GM12878 (cell line): ENCODE measurements at regions not wholly inside any gene's neighbourhood (a gene's known extent, or its start where the extent isn't known, plus 50 kb on each side); places are given as distances from the start of the nearest gene placed in this dataset.

Source experiments
- ATAC-seq: fragments of 200-7000 bp; cut with Tn5 transposase; 3 replicates; pipeline ENCODE4 v1.9.1; 2020; ENCODE audit warnings: mild to moderate bottlenecking, moderate library complexity
- BruUV-seq: library from RNA; stranded (reverse); fragments of 400-500 nt; replicated peaks from 2 replicates; lab custom pipeline; 2021; lab: Mats Ljungman, UMichigan
- CTCF ChIA-PET: fragments of 300-600 bp; sonication (Branson Sonifier 250); formaldehyde crosslinking; extraction: SDS; loops from one replicate; lab custom pipeline; 2021; ENCODE audit warnings: inconsistent platforms; lab: Yijun Ruan, JAX
- POLR2A ChIA-PET: fragments of 350-600 bp; formaldehyde crosslinking; extraction: SDS; loops from one replicate; lab custom pipeline; 2021; ENCODE audit warnings: inconsistent platforms; lab: Charles Lee
- RAD21 ChIA-PET: fragments of 300-600 bp; sonication (Branson Sonifier 250); formaldehyde crosslinking; loops from one replicate; lab custom pipeline; 2023; ENCODE audit warnings: antibody characterized with exemption; ENCODE audit not compliant: unreplicated experiment; lab: Charles Lee
- SMC1A ChIA-PET: fragments of 300-600 bp; sonication (Branson Sonifier 250); formaldehyde crosslinking; loops from one replicate; lab custom pipeline; 2023; ENCODE audit not compliant: unreplicated experiment, uncharacterized antibody; lab: Charles Lee
- DNase-seq: peaks from one replicate; pipeline ENCODE4 v3.0.0-alpha.2; 2011; ENCODE audit warnings: low read depth, low spot score
- FAIRE-seq: peaks from 3 replicates; lab custom pipeline; 2011; peaks lifted over from hg19 to GRCh38; lab: Jason Lieb, UNC
- H2AFZ ChIP-seq: 2 replicates; pipeline ENCODE4 v1.6.0; 2011; ENCODE audit warnings: low read depth, low read length, control low read depth; ENCODE audit not compliant: control insufficient read depth
- H3K27ac ChIP-seq: 2 replicates; pipeline ENCODE4 v1.5.1; 2011; ENCODE audit warnings: control low read depth; ENCODE audit not compliant: control insufficient read depth, insufficient read depth
- H3K27me3 ChIP-seq, 2 experiments: replicated peaks in 1 of 2; 2 replicates each; pipeline versions ENCODE4 v1.6.0 to v1.6.1; 2011; ENCODE audit warnings: low read length in 1 of 2; ENCODE audit not compliant: control insufficient read depth in 2 of 2, insufficient read depth in 2 of 2
- H3K36me3 ChIP-seq, 2 experiments: 2 replicates each; pipeline ENCODE4 v1.5.1; 2011; ENCODE audit warnings: low read length in 1 of 2; ENCODE audit not compliant: control insufficient read depth in 2 of 2, insufficient read depth in 2 of 2
- H3K4me1 ChIP-seq: 2 replicates; pipeline ENCODE4 v1.6.1; 2011; ENCODE audit warnings: mild to moderate bottlenecking, low read length, moderate library complexity, mixed read lengths; ENCODE audit not compliant: control insufficient read depth, insufficient read depth
- H3K4me2 ChIP-seq: 2 replicates; pipeline ENCODE4 v1.6.0; 2011; ENCODE audit warnings: control low read depth; ENCODE audit not compliant: control insufficient read depth, insufficient read depth
- H3K4me3 ChIP-seq: fragments of 200-600 bp; sonication (generic); 2 replicates; pipeline ENCODE4 v1.5.1; 2016
- H3K79me2 ChIP-seq: 2 replicates; pipeline ENCODE4 v1.6.0; 2011; ENCODE audit warnings: low read length; ENCODE audit not compliant: control insufficient read depth, insufficient read depth
- H3K9ac ChIP-seq: 2 replicates; pipeline ENCODE4 v1.8.0; 2011; ENCODE audit warnings: low read length, control low read depth, mixed read lengths; ENCODE audit not compliant: control insufficient read depth, insufficient read depth
- H3K9me3 ChIP-seq: replicated peaks from 3 replicates; pipeline ENCODE4 v1.5.1; 2011; ENCODE audit warnings: mild to moderate bottlenecking, low read length; ENCODE audit not compliant: control insufficient read depth, insufficient read depth
- H4K20me1 ChIP-seq: 2 replicates; pipeline ENCODE4 v1.6.0; 2011; ENCODE audit not compliant: control insufficient read depth, insufficient read depth
- CBFB ChIP-seq: IDR thresholded peaks from 2 replicates; pipeline ENCODE4 v1.6.1; 2016; ENCODE audit warnings: antibody characterized with exemption, low read depth
- CHD2 ChIP-seq: IDR thresholded peaks from 2 replicates; pipeline ENCODE4 v1.6.1; 2011; ENCODE audit warnings: low read depth, low read length, improper control_type of control experiment, borderline replicate concordance
- POLR2AphosphoS2 ChIP-seq: IDR thresholded peaks from 2 replicates; pipeline ENCODE4 v1.6.1; 2011; ENCODE audit warnings: low read depth, mild to moderate bottlenecking, low read length, improper control_type of control experiment, moderate library complexity
- POLR2AphosphoS5 ChIP-seq: IDR thresholded peaks from 2 replicates; pipeline ENCODE4 v1.6.1; 2011; ENCODE audit warnings: mild to moderate bottlenecking, low read length, inconsistent platforms
- SMAD1 ChIP-seq: fragments of 450-650 bp; IDR thresholded peaks from 2 replicates; pipeline ENCODE4 v1.6.1; 2018; ENCODE audit warnings: mild to moderate bottlenecking, low read depth; ENCODE audit not compliant: partially characterized antibody
- TBL1XR1 ChIP-seq: IDR thresholded peaks from 2 replicates; pipeline ENCODE4 v1.6.1; 2012; ENCODE audit warnings: low read depth, low read length, improper control_type of control experiment
- TCF3 ChIP-seq: IDR thresholded peaks from 2 replicates; pipeline ENCODE4 v1.6.1; 2012; ENCODE audit warnings: low read depth, mild to moderate bottlenecking, low read length, borderline replicate concordance; ENCODE audit not compliant: insufficient read depth
- WGBS: methylation state at CpG from one replicate; pipeline ENCODE4 v1.1.6; 2016; ENCODE audit warnings: low lambda C conversion rate; ENCODE audit not compliant: insufficient replicate concordance, insufficient coverage; ENCODE audit errors: missing lambda C conversion rate; 5-methylcytosine and 5-hydroxymethylcytosine counted together
- in situ Hi-C: fragments of 300-500 bp; cut with MboI; formaldehyde crosslinking; loops from 9 replicates; pipeline ENCODE4 v1.14.3; 2018; ENCODE audit warnings: mixed read lengths
- intact Hi-C: fragments of 100-400 bp; cut with micrococcal nuclease; formaldehyde crosslinking; loops from one replicate; pipeline ENCODE4 v1.14.2; 2022; ENCODE audit not compliant: unreplicated experiment
- TF ChIP-seq, protein P1 (sequence below): fragments of 150-350 bp; IDR thresholded peaks from 2 replicates; pipeline ENCODE4 v1.6.1; 2016; ENCODE audit warnings: low read depth, low read length
- TF ChIP-seq, protein P2 (sequence below): fragments of 450-650 bp; IDR thresholded peaks from 2 replicates; pipeline ENCODE4 v1.6.1; 2017; ENCODE audit warnings: low read depth, mild to moderate bottlenecking, moderate library complexity
- TF ChIP-seq, protein P3 (sequence below): IDR thresholded peaks from 2 replicates; pipeline ENCODE4 v1.6.1; 2012; ENCODE audit warnings: low read length, inconsistent platforms
- TF ChIP-seq, protein P4 (sequence below): IDR thresholded peaks from 2 replicates; pipeline ENCODE4 v1.6.1; 2012; ENCODE audit warnings: low read depth, low read length, improper control_type of control experiment

DNA sequence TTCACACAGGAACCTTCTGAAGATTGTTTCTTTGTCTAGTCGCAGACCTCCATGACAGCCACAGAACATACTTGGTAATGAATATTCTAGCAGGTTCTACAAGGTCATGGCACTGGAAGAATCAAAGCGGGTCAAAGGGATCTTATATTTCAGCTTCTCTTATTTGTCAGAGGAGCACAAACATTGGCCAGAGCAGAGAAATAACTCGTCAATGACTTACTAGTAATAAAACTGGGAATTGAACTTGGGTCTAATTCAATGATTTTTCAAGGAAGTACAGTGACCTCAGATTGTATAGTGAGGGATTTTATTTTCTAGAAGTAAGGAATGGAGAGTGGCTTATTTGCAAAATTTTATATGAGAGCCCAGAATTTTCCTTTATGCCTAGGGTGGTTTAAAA is 290.8 kb upstream of the PLXNA2 start:
- DNase-seq (no peak), ATAC-seq (no peak), FAIRE-seq (no peak)
- Histone ChIP-seq H3K36me3 (no peaks in the 10 kb centered on the region), H3K4me3 (no peak overlapping the region), H3K27ac (no peak overlapping the region), H2AFZ (no peak overlapping the region), H3K9me3 (no peaks in the 10 kb centered on the region), H3K79me2 (no peaks in the 10 kb centered on the region), H3K9ac (no peak overlapping the region)
- 14% methylated on average over 3 of the region's 3 CpGs for WGBS
- intact Hi-C loops (no loop called here), in situ Hi-C loops (no loop called here)
- ChIA-PET CTCF (interaction anchor here (0.6 kb wide), 1 partner anchor 672 kb away, joined by 5 read pairs; no protein-coding TSS in a partner anchor), RAD21 (no interaction called here), SMC1A (interaction anchor here (0.5 to 1.1 kb wide), 2 partner anchors 15 to 44 kb away, joined by 3 read pairs; no protein-coding TSS in a partner anchor)
- BruUV-seq: no TSS peak
- TF ChIP-seq, protein P1, sequence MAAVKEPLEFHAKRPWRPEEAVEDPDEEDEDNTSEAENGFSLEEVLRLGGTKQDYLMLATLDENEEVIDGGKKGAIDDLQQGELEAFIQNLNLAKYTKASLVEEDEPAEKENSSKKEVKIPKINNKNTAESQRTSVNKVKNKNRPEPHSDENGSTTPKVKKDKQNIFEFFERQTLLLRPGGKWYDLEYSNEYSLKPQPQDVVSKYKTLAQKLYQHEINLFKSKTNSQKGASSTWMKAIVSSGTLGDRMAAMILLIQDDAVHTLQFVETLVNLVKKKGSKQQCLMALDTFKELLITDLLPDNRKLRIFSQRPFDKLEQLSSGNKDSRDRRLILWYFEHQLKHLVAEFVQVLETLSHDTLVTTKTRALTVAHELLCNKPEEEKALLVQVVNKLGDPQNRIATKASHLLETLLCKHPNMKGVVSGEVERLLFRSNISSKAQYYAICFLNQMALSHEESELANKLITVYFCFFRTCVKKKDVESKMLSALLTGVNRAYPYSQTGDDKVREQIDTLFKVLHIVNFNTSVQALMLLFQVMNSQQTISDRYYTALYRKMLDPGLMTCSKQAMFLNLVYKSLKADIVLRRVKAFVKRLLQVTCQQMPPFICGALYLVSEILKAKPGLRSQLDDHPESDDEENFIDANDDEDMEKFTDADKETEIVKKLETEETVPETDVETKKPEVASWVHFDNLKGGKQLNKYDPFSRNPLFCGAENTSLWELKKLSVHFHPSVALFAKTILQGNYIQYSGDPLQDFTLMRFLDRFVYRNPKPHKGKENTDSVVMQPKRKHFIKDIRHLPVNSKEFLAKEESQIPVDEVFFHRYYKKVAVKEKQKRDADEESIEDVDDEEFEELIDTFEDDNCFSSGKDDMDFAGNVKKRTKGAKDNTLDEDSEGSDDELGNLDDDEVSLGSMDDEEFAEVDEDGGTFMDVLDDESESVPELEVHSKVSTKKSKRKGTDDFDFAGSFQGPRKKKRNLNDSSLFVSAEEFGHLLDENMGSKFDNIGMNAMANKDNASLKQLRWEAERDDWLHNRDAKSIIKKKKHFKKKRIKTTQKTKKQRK: no peak
- TF ChIP-seq TCF3 (no peak), CHD2 (no peak), SMAD1 (no peak), POLR2AphosphoS5 (no peak), CBFB (no peak), POLR2AphosphoS2 (no peak), TBL1XR1 (no peak)
- TF ChIP-seq, protein P2, sequence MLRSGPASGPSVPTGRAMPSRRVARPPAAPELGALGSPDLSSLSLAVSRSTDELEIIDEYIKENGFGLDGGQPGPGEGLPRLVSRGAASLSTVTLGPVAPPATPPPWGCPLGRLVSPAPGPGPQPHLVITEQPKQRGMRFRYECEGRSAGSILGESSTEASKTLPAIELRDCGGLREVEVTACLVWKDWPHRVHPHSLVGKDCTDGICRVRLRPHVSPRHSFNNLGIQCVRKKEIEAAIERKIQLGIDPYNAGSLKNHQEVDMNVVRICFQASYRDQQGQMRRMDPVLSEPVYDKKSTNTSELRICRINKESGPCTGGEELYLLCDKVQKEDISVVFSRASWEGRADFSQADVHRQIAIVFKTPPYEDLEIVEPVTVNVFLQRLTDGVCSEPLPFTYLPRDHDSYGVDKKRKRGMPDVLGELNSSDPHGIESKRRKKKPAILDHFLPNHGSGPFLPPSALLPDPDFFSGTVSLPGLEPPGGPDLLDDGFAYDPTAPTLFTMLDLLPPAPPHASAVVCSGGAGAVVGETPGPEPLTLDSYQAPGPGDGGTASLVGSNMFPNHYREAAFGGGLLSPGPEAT: no peak
- TF ChIP-seq, protein P3, sequence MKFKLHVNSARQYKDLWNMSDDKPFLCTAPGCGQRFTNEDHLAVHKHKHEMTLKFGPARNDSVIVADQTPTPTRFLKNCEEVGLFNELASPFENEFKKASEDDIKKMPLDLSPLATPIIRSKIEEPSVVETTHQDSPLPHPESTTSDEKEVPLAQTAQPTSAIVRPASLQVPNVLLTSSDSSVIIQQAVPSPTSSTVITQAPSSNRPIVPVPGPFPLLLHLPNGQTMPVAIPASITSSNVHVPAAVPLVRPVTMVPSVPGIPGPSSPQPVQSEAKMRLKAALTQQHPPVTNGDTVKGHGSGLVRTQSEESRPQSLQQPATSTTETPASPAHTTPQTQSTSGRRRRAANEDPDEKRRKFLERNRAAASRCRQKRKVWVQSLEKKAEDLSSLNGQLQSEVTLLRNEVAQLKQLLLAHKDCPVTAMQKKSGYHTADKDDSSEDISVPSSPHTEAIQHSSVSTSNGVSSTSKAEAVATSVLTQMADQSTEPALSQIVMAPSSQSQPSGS: no peak
- TF ChIP-seq, protein P4, sequence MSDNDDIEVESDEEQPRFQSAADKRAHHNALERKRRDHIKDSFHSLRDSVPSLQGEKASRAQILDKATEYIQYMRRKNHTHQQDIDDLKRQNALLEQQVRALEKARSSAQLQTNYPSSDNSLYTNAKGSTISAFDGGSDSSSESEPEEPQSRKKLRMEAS: no peak
- TF ChIP-seq, all 136 proteins: peak for 0
- peaks cover 1 to 3% of the 10 kb centered on the region in 2 experiments; a peak in 3 of 4 replicates for H3K27me3 ChIP-seq
- no peak overlapping the region for H3K4me2 ChIP-seq
- H3K4me1 ChIP-seq: no peaks in the 10 kb centered on the region
- POLR2A ChIA-PET: no interaction called here
- H4K20me1 ChIP-seq: no peaks in the 10 kb centered on the region
